HCT116 (cell line): ENCODE measurements at regions not wholly inside any gene's neighbourhood (a gene's known extent, or its start where the extent isn't known, plus 50 kb on each side); places are given as distances from the start of the nearest gene placed in this dataset.

Experiments used
- CEBPB ChIP-seq: IDR thresholded peaks from 2 replicates; pipeline ENCODE4 v1.6.1; 2012; ENCODE audit warnings: low read depth
- EGR1 ChIP-seq: IDR thresholded peaks from 2 replicates; pipeline ENCODE4 v1.6.1; 2012; ENCODE audit warnings: low read depth
- ELF1 ChIP-seq: IDR thresholded peaks from 2 replicates; pipeline ENCODE4 v1.6.1; 2012; ENCODE audit warnings: low read depth, borderline replicate concordance
- EZH2 ChIP-seq: fragments of 200-600 bp; sonication (generic); IDR thresholded peaks from 2 replicates; pipeline ENCODE4 v1.6.1; 2017; ENCODE audit warnings: antibody characterized with exemption, mixed run types
- EZH2phosphoT487 ChIP-seq: fragments of 200-600 bp; IDR thresholded peaks from 2 replicates; pipeline ENCODE4 v1.6.1; 2018; ENCODE audit warnings: antibody characterized with exemption, borderline replicate concordance
- MAX ChIP-seq: IDR thresholded peaks from 2 replicates; pipeline ENCODE4 v1.6.1; 2012
- POLR2A ChIP-seq: IDR thresholded peaks from 2 replicates; pipeline ENCODE4 v1.7.0; 2011; ENCODE audit warnings: borderline replicate concordance; ENCODE audit not compliant: insufficient read depth, insufficient read length; ENCODE audit errors: extremely low read depth
- POLR2AphosphoS5 ChIP-seq: IDR thresholded peaks from 2 replicates; pipeline ENCODE4 v1.6.1; 2011; ENCODE audit warnings: mild to moderate bottlenecking, low read depth, low read length, moderate library complexity
- RAD21 ChIP-seq: IDR thresholded peaks from 2 replicates; pipeline ENCODE4 v1.6.1; 2012; ENCODE audit warnings: low read depth, mild to moderate bottlenecking
- SIN3A ChIP-seq: IDR thresholded peaks from 2 replicates; pipeline ENCODE4 v1.6.1; 2012; ENCODE audit warnings: low read depth
- YY1 ChIP-seq: IDR thresholded peaks from 2 replicates; pipeline ENCODE4 v1.6.1; 2011; ENCODE audit warnings: low read length, low read depth, moderate library complexity, mild to moderate bottlenecking; ENCODE audit not compliant: insufficient replicate concordance; ENCODE audit errors: extremely low read depth
- TF ChIP-seq, protein P1 (sequence below): IDR thresholded peaks from 2 replicates; pipeline ENCODE4 v1.6.1; 2012
- TF ChIP-seq, protein P2 (sequence below), 3 experiments: fragments of 200-600 bp in 1 of 3; sonication (generic) in 1 of 3; IDR thresholded peaks in 2 of 3; conservative IDR thresholded peaks in 1 of 3; 2 replicates each; pipeline ENCODE4 v1.5.1; 2012 to 2017; ENCODE audit warnings: low read depth in 2 of 3, low read length in 2 of 3, antibody characterized with exemption in 1 of 3, borderline replicate concordance in 1 of 3, control low read depth in 1 of 3, mild to moderate bottlenecking in 1 of 3, mixed read lengths in 1 of 3, mixed run types in 1 of 3, moderate library complexity in 1 of 3; ENCODE audit not compliant: insufficient read depth in 1 of 3
- TF ChIP-seq, protein P3 (sequence below): IDR thresholded peaks from 2 replicates; pipeline ENCODE4 v1.6.1; 2012; ENCODE audit warnings: low read depth

GRCh38 chr2:59333007-59333406, 1091.9 kb upstream of the FANCL start:
- TF ChIP-seq EZH2phosphoT487 (no peak), POLR2A (no peak), EZH2 (no peak), EGR1 (no peak), YY1 (no peak), CEBPB (no peak), POLR2AphosphoS5 (no peak), MAX (no peak), SIN3A (no peak), ELF1 (no peak), RAD21 (no peak)
- TF ChIP-seq, protein P1, sequence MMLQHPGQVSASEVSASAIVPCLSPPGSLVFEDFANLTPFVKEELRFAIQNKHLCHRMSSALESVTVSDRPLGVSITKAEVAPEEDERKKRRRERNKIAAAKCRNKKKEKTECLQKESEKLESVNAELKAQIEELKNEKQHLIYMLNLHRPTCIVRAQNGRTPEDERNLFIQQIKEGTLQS, result no peak
- TF ChIP-seq, protein P2, sequence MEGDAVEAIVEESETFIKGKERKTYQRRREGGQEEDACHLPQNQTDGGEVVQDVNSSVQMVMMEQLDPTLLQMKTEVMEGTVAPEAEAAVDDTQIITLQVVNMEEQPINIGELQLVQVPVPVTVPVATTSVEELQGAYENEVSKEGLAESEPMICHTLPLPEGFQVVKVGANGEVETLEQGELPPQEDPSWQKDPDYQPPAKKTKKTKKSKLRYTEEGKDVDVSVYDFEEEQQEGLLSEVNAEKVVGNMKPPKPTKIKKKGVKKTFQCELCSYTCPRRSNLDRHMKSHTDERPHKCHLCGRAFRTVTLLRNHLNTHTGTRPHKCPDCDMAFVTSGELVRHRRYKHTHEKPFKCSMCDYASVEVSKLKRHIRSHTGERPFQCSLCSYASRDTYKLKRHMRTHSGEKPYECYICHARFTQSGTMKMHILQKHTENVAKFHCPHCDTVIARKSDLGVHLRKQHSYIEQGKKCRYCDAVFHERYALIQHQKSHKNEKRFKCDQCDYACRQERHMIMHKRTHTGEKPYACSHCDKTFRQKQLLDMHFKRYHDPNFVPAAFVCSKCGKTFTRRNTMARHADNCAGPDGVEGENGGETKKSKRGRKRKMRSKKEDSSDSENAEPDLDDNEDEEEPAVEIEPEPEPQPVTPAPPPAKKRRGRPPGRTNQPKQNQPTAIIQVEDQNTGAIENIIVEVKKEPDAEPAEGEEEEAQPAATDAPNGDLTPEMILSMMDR (IDR thresholded peaks at IDR 0.05 in 2 of 3, conservative IDR thresholded peaks at IDR 0.05 in 1 of 3; ENCODE audit: borderline replicate concordance in 1 of 3, insufficient read depth in 1 of 3, low read depth in 2 of 3, low read length in 2 of 3), result no peak
- TF ChIP-seq, protein P3, sequence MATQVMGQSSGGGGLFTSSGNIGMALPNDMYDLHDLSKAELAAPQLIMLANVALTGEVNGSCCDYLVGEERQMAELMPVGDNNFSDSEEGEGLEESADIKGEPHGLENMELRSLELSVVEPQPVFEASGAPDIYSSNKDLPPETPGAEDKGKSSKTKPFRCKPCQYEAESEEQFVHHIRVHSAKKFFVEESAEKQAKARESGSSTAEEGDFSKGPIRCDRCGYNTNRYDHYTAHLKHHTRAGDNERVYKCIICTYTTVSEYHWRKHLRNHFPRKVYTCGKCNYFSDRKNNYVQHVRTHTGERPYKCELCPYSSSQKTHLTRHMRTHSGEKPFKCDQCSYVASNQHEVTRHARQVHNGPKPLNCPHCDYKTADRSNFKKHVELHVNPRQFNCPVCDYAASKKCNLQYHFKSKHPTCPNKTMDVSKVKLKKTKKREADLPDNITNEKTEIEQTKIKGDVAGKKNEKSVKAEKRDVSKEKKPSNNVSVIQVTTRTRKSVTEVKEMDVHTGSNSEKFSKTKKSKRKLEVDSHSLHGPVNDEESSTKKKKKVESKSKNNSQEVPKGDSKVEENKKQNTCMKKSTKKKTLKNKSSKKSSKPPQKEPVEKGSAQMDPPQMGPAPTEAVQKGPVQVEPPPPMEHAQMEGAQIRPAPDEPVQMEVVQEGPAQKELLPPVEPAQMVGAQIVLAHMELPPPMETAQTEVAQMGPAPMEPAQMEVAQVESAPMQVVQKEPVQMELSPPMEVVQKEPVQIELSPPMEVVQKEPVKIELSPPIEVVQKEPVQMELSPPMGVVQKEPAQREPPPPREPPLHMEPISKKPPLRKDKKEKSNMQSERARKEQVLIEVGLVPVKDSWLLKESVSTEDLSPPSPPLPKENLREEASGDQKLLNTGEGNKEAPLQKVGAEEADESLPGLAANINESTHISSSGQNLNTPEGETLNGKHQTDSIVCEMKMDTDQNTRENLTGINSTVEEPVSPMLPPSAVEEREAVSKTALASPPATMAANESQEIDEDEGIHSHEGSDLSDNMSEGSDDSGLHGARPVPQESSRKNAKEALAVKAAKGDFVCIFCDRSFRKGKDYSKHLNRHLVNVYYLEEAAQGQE, result no peak
